ENCODE measurements at regions not wholly inside any gene's neighbourhood (a gene's known extent, or its start where the extent isn't known, plus 50 kb on each side); places are given as distances from the start of the nearest gene placed in this dataset.

GRCh38 chr1:168396940-168397684, 116.4 kb downstream of the TBX19 start:
- Mint-ChIP-seq H3K27ac (no peak overlapping the region; the same call in 1 of the 2 replicates), H3K4me3 (no peak overlapping the region), H3K9me3 (no peaks in the 10 kb centered on the region), H3K27me3 (ENCODE audit: insufficient read depth) (peaks cover 13% of the 10 kb centered on the region), H3K36me3 (ENCODE audit: low read depth) (no peaks in the 10 kb centered on the region), H3K4me1 (ENCODE audit: low read depth) (peaks cover 39% of the 10 kb centered on the region)
- peak; percentile 55 for DNase-seq
- TF ChIP-seq CTCF (IDR thresholded peaks at IDR 0.05), result no peak

- Mint-ChIP-seq H3K4me3 (no peak overlapping the region), H3K27ac (no peak overlapping the region), H3K27me3 (ENCODE audit: insufficient read depth) (peaks cover 18% of the 10 kb centered on the region), H3K36me3 (ENCODE audit: low read depth) (no peaks in the 10 kb centered on the region), H3K9me3 (no peaks in the 10 kb centered on the region), H3K4me1 (ENCODE audit: low read depth) (peaks cover 40% of the 10 kb centered on the region)
- no peak for TF ChIP-seq CTCF (IDR thresholded peaks at IDR 0.05)
- no peak for DNase-seq
Observed at GRCh38 chr1:168396508-168396907, 115.8 kb downstream of the TBX19 start.

GRCh38 chr1:168394858-168395257, 114.2 kb downstream of the TBX19 start:
- Mint-ChIP-seq H3K4me3 (no peak overlapping the region), H3K9me3 (no peaks in the 10 kb centered on the region), H3K27me3 (ENCODE audit: insufficient read depth) (peaks cover 12% of the 10 kb centered on the region), H3K36me3 (ENCODE audit: low read depth) (no peaks in the 10 kb centered on the region), H3K27ac (no peak overlapping the region), H3K4me1 (ENCODE audit: low read depth) (peaks cover 40% of the 10 kb centered on the region)
- TF ChIP-seq CTCF (IDR thresholded peaks at IDR 0.05), result no peak
- DNase-seq, result no peak

GRCh38 chr1:168392958-168393549, 112.4 kb downstream of the TBX19 start:
- Mint-ChIP-seq H3K4me1 (ENCODE audit: low read depth) (peaks cover 26% of the 10 kb centered on the region), H3K27ac (no peak overlapping the region), H3K36me3 (ENCODE audit: low read depth) (no peaks in the 10 kb centered on the region), H3K4me3 (no peak overlapping the region), H3K9me3 (no peaks in the 10 kb centered on the region), H3K27me3 (ENCODE audit: insufficient read depth) (peaks cover 19% of the 10 kb centered on the region)
- no peak for TF ChIP-seq CTCF (IDR thresholded peaks at IDR 0.05)
- no peak for DNase-seq

- no peak for TF ChIP-seq CTCF (IDR thresholded peaks at IDR 0.05)
- Mint-ChIP-seq H3K4me1 (ENCODE audit: low read depth) (peaks cover 16% of the 10 kb centered on the region), H3K27ac (no peak overlapping the region), H3K36me3 (ENCODE audit: low read depth) (no peaks in the 10 kb centered on the region), H3K9me3 (no peaks in the 10 kb centered on the region), H3K27me3 (ENCODE audit: insufficient read depth) (peaks cover 23% of the 10 kb centered on the region), H3K4me3 (no peak overlapping the region)
- no peak for DNase-seq
Observed at GRCh38 chr1:168391851-168392681, 111.4 kb downstream of the TBX19 start.

All from HFFc6 (cell line).